GM23338 (cell line): ENCODE measurements at regions not wholly inside any gene's neighbourhood (a gene's known extent, or its start where the extent isn't known, plus 50 kb on each side); places are given as distances from the start of the nearest gene placed in this dataset.

Source experiments
- ATAC-seq: fragments of 200-7000 bp; cut with Tn5 transposase; 3 replicates; pipeline ENCODE4 v1.9.1; 2020
- DNase-seq: peaks from one replicate; pipeline ENCODE4 v3.0.0-alpha.2; 2015; ENCODE audit warnings: low spot score
- H2AFZ ChIP-seq: fragments of 200-600 bp; sonication (generic); 2 replicates; pipeline ENCODE4 v1.8.0; 2016; ENCODE audit warnings: antibody characterized with exemption, mild to moderate bottlenecking, moderate library complexity
- H3F3A ChIP-seq: fragments of 200-600 bp; sonication (generic); replicated peaks from 2 replicates; pipeline ENCODE4 v1.8.0; 2017; ENCODE audit warnings: antibody characterized with exemption, mixed run types, low read depth
- H3K27ac ChIP-seq: fragments of 200-600 bp; sonication (generic); 2 replicates; pipeline ENCODE4 v1.6.1; 2016; ENCODE audit warnings: low read depth
- H3K27me3 ChIP-seq: fragments of 200-600 bp; sonication (generic); 2 replicates; pipeline ENCODE4 v1.8.0; 2016; ENCODE audit warnings: mild to moderate bottlenecking, mixed run types, moderate library complexity; ENCODE audit not compliant: insufficient read depth
- H3K36me3 ChIP-seq: fragments of 200-600 bp; sonication (generic); 2 replicates; pipeline ENCODE4 v1.8.0; 2016; ENCODE audit warnings: mild to moderate bottlenecking; ENCODE audit not compliant: insufficient read depth
- H3K4me1 ChIP-seq: fragments of 200-600 bp; sonication (generic); 2 replicates; pipeline ENCODE4 v1.8.0; 2016; ENCODE audit warnings: mild to moderate bottlenecking, moderate library complexity; ENCODE audit not compliant: insufficient read depth
- H3K4me2 ChIP-seq: fragments of 200-600 bp; sonication (generic); 2 replicates; pipeline ENCODE4 v1.7.1; 2017; ENCODE audit warnings: mixed run types
- H3K4me3 ChIP-seq: fragments of 200-600 bp; sonication (generic); 2 replicates; pipeline ENCODE4 v1.6.1; 2016; ENCODE audit warnings: mixed run types
- H3K79me2 ChIP-seq: fragments of 200-600 bp; sonication (generic); replicated peaks from 2 replicates; pipeline ENCODE4 v1.8.0; 2017; ENCODE audit warnings: mild to moderate bottlenecking; ENCODE audit not compliant: insufficient read depth
- H3K9me2 ChIP-seq: fragments of 200-600 bp; sonication (generic); 2 replicates; pipeline ENCODE4 v1.8.0; 2017; ENCODE audit not compliant: insufficient read depth
- H4K20me1 ChIP-seq: fragments of 200-600 bp; sonication (generic); replicated peaks from 2 replicates; pipeline ENCODE4 v1.8.0; 2017; ENCODE audit warnings: mild to moderate bottlenecking; ENCODE audit not compliant: insufficient read depth
- H3K27ac Mint-ChIP-seq: 2 replicates; pipeline ENCODE4 v1.8.0; 2020; ENCODE audit warnings: inconsistent platforms, mild to moderate bottlenecking, moderate library complexity, mixed read lengths
- H3K27me3 Mint-ChIP-seq: 3 replicates; pipeline ENCODE4 v1.8.0; 2022; ENCODE audit warnings: low read depth, mild to moderate bottlenecking, moderate library complexity, mixed read lengths, inconsistent platforms; ENCODE audit not compliant: insufficient read depth, poor library complexity
- H3K36me3 Mint-ChIP-seq: 3 replicates; pipeline ENCODE4 v1.8.0; 2021; ENCODE audit warnings: low read depth, mild to moderate bottlenecking, inconsistent platforms, moderate library complexity, mixed read lengths
- H3K4me1 Mint-ChIP-seq: 3 replicates; pipeline ENCODE4 v1.8.0; 2020; ENCODE audit warnings: mild to moderate bottlenecking, inconsistent platforms, mixed read lengths
- H3K4me3 Mint-ChIP-seq: 3 replicates; pipeline ENCODE4 v1.8.0; 2021; ENCODE audit warnings: moderate library complexity, mild to moderate bottlenecking, inconsistent platforms, mixed read lengths
- H3K9me3 Mint-ChIP-seq: 3 replicates; pipeline ENCODE4 v1.8.0; 2020; ENCODE audit warnings: moderate library complexity, mild to moderate bottlenecking, inconsistent platforms, mixed read lengths
- CREB1 ChIP-seq: fragments of 250-450 bp; sonication (Bioruptor Pico); IDR thresholded peaks from 2 replicates; pipeline ENCODE4 v1.5.0; 2020; ENCODE audit warnings: low read depth, mild to moderate bottlenecking, moderate library complexity
- EZH2 ChIP-seq: fragments of 200-600 bp; sonication (generic); IDR thresholded peaks from one replicate; pipeline ENCODE4 v1.8.0; 2017; ENCODE audit warnings: antibody characterized with exemption, mild to moderate bottlenecking, low read depth; ENCODE audit not compliant: unreplicated experiment
- EZH2phosphoT487 ChIP-seq: fragments of 200-600 bp; sonication (generic); IDR thresholded peaks from one replicate; pipeline ENCODE4 v1.8.1; 2018; ENCODE audit warnings: antibody characterized with exemption; ENCODE audit not compliant: unreplicated experiment
- NANOG ChIP-seq: IDR thresholded peaks from 2 replicates; pipeline ENCODE4 v1.6.1; 2016; ENCODE audit warnings: antibody characterized with exemption, borderline replicate concordance
- POLR2AphosphoS5 ChIP-seq: IDR thresholded peaks from 2 replicates; pipeline ENCODE4 v1.6.1; 2016; ENCODE audit warnings: antibody characterized with exemption, low read depth
- STAT1 ChIP-seq: IDR thresholded peaks from one replicate; pipeline ENCODE4 v1.6.1; 2016; ENCODE audit warnings: antibody characterized with exemption; ENCODE audit not compliant: unreplicated experiment
- TF ChIP-seq, protein P1 (sequence below), 2 experiments: fragments of 200-600 bp in 1 of 2; sonication (generic) in 1 of 2; conservative IDR thresholded peaks; 2 replicates each; pipeline versions ENCODE4 v1.5.1 to v1.6.1; 2016 to 2017; ENCODE audit warnings: antibody characterized with exemption in 2 of 2, low read depth in 2 of 2, mild to moderate bottlenecking in 2 of 2, moderate library complexity in 1 of 2
- TF ChIP-seq, protein P2 (sequence below): IDR thresholded peaks from one replicate; pipeline ENCODE4 v1.6.1; 2018; ENCODE audit warnings: antibody characterized with exemption; ENCODE audit not compliant: unreplicated experiment
- TF ChIP-seq, protein P3 (sequence below): fragments of 250-450 bp; sonication (Bioruptor Pico); IDR thresholded peaks from 2 replicates; pipeline ENCODE4 v1.5.0; 2020; ENCODE audit warnings: mild to moderate bottlenecking, moderate library complexity
- TF ChIP-seq, protein P4 (sequence below): IDR thresholded peaks from 2 replicates; pipeline ENCODE4 v1.6.1; 2016; ENCODE audit warnings: antibody characterized with exemption

DNA sequence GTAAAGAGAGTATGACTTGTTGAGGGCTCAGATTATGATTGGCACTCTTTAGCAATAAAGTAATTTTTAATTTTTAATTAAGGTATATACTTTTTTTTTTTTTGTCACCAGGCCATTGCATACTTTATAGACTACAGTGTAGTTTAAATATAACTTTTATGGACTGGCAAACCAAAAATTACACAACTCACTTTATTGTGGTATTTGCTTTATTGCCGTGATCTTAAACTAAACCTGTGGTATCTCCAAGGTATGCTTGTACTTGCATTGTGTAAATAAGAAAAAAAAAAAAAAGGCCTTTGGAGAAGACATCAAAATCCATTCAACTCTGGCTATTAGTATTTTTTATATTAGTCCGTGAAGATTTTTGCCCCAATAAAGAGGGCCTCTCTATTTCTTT, 646.7 kb upstream of the FOXG1 start:
- H3K4me1 ChIP-seq = peaks cover 13% of the 10 kb centered on the region; the same call in 1 of the 2 replicates
- H3K9me3 Mint-ChIP-seq = no peaks in the 10 kb centered on the region
- no peaks in the 10 kb centered on the region for H3K9me2 ChIP-seq
- peaks cover 14% of the 10 kb centered on the region; the same call in 1 of the 2 replicates for H4K20me1 ChIP-seq
- DNase-seq = no peak
- no peak overlapping the region for H3K4me2 ChIP-seq
- H3K27me3 ChIP-seq = peaks cover 67% of the 10 kb centered on the region
- H3K4me1 Mint-ChIP-seq = peaks cover 37% of the 10 kb centered on the region
- H3F3A ChIP-seq = no peaks in the 10 kb centered on the region
- H3K4me3 ChIP-seq = no peak overlapping the region
- no peak overlapping the region for H3K4me3 Mint-ChIP-seq
- no peak overlapping the region for H2AFZ ChIP-seq
- H3K36me3 Mint-ChIP-seq = no peaks in the 10 kb centered on the region
- ATAC-seq = no peak
- H3K27me3 Mint-ChIP-seq = peaks cover 59% of the 10 kb centered on the region
- H3K27ac ChIP-seq = no peak overlapping the region
- no peaks in the 10 kb centered on the region for H3K36me3 ChIP-seq
- no peaks in the 10 kb centered on the region for H3K79me2 ChIP-seq
- H3K27ac Mint-ChIP-seq = no peak overlapping the region
- no peak for TF ChIP-seq CREB1 (CRISPR knock-in tag)

DNA sequence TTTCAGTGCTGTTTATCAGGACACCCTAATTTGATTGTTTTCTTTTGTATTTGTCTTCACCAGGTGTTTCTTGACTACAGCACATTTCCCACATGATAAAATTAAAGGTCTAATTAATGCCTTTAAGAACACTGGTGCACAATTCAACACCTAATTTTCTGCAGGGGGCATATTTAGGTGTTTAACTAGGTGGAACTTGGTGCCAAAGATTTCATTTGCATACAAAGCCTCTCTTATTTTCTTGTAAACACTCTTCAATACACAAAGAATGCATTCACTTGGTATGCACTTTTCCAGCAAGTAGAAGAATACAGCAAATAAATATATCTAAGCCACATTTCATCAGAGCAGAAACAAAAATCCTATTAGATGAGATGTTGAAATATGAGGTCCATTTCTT, 646.2 kb upstream of the FOXG1 start:
- Histone ChIP-seq H3K9me2 (no peaks in the 10 kb centered on the region), H3K4me3 (no peak overlapping the region), H3K27ac (no peak overlapping the region), H3K27me3 (peaks cover 73% of the 10 kb centered on the region), H3K36me3 (no peaks in the 10 kb centered on the region), H3F3A (no peaks in the 10 kb centered on the region), H4K20me1 (peaks cover 14% of the 10 kb centered on the region; the same call in 1 of the 2 replicates), H3K4me1 (peaks cover 13% of the 10 kb centered on the region; the same call in 1 of the 2 replicates), H2AFZ (no peak overlapping the region), H3K4me2 (no peak overlapping the region), H3K79me2 (no peaks in the 10 kb centered on the region)
- Mint-ChIP-seq H3K27me3 (peaks cover 61% of the 10 kb centered on the region), H3K9me3 (no peaks in the 10 kb centered on the region), H3K27ac (no peak overlapping the region), H3K4me3 (no peak overlapping the region), H3K4me1 (peaks cover 37% of the 10 kb centered on the region), H3K36me3 (no peaks in the 10 kb centered on the region)
- no peak for ATAC-seq
- no peak for DNase-seq
- TF ChIP-seq EZH2phosphoT487 (no peak), EZH2 (no peak), CREB1 (CRISPR knock-in tag) (no peak), NANOG (no peak), POLR2AphosphoS5 (no peak), STAT1 (no peak)
- TF ChIP-seq, protein P1, sequence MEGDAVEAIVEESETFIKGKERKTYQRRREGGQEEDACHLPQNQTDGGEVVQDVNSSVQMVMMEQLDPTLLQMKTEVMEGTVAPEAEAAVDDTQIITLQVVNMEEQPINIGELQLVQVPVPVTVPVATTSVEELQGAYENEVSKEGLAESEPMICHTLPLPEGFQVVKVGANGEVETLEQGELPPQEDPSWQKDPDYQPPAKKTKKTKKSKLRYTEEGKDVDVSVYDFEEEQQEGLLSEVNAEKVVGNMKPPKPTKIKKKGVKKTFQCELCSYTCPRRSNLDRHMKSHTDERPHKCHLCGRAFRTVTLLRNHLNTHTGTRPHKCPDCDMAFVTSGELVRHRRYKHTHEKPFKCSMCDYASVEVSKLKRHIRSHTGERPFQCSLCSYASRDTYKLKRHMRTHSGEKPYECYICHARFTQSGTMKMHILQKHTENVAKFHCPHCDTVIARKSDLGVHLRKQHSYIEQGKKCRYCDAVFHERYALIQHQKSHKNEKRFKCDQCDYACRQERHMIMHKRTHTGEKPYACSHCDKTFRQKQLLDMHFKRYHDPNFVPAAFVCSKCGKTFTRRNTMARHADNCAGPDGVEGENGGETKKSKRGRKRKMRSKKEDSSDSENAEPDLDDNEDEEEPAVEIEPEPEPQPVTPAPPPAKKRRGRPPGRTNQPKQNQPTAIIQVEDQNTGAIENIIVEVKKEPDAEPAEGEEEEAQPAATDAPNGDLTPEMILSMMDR (conservative IDR thresholded peaks at IDR 0.05; ENCODE audit: low read depth in 2 of 2) = no peak
- TF ChIP-seq, protein P2, sequence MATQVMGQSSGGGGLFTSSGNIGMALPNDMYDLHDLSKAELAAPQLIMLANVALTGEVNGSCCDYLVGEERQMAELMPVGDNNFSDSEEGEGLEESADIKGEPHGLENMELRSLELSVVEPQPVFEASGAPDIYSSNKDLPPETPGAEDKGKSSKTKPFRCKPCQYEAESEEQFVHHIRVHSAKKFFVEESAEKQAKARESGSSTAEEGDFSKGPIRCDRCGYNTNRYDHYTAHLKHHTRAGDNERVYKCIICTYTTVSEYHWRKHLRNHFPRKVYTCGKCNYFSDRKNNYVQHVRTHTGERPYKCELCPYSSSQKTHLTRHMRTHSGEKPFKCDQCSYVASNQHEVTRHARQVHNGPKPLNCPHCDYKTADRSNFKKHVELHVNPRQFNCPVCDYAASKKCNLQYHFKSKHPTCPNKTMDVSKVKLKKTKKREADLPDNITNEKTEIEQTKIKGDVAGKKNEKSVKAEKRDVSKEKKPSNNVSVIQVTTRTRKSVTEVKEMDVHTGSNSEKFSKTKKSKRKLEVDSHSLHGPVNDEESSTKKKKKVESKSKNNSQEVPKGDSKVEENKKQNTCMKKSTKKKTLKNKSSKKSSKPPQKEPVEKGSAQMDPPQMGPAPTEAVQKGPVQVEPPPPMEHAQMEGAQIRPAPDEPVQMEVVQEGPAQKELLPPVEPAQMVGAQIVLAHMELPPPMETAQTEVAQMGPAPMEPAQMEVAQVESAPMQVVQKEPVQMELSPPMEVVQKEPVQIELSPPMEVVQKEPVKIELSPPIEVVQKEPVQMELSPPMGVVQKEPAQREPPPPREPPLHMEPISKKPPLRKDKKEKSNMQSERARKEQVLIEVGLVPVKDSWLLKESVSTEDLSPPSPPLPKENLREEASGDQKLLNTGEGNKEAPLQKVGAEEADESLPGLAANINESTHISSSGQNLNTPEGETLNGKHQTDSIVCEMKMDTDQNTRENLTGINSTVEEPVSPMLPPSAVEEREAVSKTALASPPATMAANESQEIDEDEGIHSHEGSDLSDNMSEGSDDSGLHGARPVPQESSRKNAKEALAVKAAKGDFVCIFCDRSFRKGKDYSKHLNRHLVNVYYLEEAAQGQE = no peak
- TF ChIP-seq, protein P3, sequence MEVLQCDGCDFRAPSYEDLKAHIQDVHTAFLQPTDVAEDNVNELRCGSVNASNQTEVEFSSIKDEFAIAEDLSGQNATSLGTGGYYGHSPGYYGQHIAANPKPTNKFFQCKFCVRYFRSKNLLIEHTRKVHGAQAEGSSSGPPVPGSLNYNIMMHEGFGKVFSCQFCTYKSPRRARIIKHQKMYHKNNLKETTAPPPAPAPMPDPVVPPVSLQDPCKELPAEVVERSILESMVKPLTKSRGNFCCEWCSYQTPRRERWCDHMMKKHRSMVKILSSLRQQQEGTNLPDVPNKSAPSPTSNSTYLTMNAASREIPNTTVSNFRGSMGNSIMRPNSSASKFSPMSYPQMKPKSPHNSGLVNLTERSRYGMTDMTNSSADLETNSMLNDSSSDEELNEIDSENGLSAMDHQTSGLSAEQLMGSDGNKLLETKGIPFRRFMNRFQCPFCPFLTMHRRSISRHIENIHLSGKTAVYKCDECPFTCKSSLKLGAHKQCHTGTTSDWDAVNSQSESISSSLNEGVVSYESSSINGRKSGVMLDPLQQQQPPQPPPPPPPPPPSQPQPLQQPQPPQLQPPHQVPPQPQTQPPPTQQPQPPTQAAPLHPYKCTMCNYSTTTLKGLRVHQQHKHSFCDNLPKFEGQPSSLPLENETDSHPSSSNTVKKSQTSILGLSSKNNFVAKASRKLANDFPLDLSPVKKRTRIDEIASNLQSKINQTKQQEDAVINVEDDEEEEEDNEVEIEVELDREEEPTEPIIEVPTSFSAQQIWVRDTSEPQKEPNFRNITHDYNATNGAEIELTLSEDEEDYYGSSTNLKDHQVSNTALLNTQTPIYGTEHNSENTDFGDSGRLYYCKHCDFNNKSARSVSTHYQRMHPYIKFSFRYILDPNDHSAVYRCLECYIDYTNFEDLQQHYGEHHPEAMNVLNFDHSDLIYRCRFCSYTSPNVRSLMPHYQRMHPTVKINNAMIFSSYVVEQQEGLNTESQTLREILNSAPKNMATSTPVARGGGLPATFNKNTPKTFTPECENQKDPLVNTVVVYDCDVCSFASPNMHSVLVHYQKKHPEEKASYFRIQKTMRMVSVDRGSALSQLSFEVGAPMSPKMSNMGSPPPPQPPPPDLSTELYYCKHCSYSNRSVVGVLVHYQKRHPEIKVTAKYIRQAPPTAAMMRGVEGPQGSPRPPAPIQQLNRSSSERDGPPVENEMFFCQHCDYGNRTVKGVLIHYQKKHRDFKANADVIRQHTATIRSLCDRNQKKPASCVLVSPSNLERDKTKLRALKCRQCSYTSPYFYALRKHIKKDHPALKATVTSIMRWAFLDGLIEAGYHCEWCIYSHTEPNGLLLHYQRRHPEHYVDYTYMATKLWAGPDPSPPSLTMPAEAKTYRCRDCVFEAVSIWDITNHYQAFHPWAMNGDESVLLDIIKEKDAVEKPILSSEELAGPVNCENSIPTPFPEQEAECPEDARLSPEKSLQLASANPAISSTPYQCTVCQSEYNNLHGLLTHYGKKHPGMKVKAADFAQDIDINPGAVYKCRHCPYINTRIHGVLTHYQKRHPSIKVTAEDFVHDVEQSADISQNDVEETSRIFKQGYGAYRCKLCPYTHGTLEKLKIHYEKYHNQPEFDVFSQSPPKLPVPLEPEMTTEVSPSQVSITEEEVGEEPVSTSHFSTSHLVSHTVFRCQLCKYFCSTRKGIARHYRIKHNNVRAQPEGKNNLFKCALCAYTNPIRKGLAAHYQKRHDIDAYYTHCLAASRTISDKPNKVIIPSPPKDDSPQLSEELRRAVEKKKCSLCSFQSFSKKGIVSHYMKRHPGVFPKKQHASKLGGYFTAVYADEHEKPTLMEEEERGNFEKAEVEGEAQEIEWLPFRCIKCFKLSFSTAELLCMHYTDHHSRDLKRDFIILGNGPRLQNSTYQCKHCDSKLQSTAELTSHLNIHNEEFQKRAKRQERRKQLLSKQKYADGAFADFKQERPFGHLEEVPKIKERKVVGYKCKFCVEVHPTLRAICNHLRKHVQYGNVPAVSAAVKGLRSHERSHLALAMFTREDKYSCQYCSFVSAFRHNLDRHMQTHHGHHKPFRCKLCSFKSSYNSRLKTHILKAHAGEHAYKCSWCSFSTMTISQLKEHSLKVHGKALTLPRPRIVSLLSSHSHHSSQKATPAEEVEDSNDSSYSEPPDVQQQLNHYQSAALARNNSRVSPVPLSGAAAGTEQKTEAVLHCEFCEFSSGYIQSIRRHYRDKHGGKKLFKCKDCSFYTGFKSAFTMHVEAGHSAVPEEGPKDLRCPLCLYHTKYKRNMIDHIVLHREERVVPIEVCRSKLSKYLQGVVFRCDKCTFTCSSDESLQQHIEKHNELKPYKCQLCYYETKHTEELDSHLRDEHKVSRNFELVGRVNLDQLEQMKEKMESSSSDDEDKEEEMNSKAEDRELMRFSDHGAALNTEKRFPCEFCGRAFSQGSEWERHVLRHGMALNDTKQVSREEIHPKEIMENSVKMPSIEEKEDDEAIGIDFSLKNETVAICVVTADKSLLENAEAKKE (CRISPR knock-in tag) = no peak
- TF ChIP-seq, protein P4, sequence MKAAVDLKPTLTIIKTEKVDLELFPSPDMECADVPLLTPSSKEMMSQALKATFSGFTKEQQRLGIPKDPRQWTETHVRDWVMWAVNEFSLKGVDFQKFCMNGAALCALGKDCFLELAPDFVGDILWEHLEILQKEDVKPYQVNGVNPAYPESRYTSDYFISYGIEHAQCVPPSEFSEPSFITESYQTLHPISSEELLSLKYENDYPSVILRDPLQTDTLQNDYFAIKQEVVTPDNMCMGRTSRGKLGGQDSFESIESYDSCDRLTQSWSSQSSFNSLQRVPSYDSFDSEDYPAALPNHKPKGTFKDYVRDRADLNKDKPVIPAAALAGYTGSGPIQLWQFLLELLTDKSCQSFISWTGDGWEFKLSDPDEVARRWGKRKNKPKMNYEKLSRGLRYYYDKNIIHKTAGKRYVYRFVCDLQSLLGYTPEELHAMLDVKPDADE = no peak
